Head of caudate nucleus (tissue), 42 donors: ENCODE measurements at regions not wholly inside any gene's neighbourhood (a gene's known extent, or its start where the extent isn't known, plus 50 kb on each side); places are given as distances from the start of the nearest gene placed in this dataset.
A peak's percentile ranks its signal among the peaks of the same experiment; 100 is the strongest.

Experiments
- DNase-seq, 42 donors: peaks; one replicate each; pipeline versions ENCODE4 v3.0.0 to v3.0.0-alpha.2; 2020 to 2021; ENCODE audit warnings: mixed read lengths in 7 of 42
- intact Hi-C: fragments of 100-400 bp; cut with DNase I; formaldehyde crosslinking; loops from one replicate; pipeline ENCODE4 v1.15.0; 2022

DNA sequence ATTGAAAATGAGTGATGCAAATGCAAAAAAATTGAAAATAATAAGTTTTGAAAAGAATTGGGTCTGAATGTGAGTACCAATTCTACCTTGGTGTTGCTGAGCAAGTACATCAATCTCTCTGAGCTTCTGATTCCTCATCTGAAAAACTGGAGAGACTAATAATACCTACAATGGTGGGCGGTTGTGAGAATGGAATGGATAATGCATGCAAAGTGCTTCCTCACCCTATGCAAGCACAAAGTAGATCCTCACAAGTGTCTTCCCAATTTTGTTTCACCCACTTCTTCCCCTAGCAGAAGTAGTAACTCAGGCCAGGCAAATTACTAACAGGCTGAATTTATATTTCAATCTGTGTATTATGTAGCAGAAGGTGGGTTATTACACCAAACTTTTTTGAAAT lies 191.7 kb upstream of the PIK3C3 start:
- intact Hi-C loops: no loop called here
- DNase-seq: peak in 11 of 42 donors; percentile 16 to 75 (median 31)

GRCh38 chr18:41761333-41762018 lies 193.6 kb upstream of the PIK3C3 start:
- no peak for DNase-seq
- intact Hi-C loops: no loop called here

GRCh38 chr18:41758534-41758933 lies 196.5 kb upstream of the PIK3C3 start:
- intact Hi-C loops: no loop called here
- no peak for DNase-seq

DNA sequence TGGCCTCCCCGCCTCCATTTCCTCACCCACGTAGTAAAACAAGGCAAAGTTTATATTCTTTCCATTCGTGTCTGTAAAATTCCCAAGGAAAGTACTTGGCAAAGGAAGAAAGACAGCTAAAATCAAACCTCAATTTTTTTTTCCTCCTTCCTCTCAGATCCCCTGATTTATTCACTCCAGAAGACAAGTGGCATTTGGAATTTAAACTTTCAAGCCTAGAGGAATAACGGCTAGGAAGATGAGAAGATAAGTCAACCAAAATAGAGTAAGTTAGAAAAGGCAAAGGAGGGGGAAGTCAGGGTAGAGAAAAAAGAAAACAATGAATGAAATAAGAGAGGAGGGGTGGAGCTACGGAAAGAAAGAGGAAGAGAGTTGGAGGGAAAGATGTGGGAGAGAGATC lies 198.9 kb upstream of the PIK3C3 start:
- DNase-seq: no peak
- intact Hi-C loops: no loop called here

DNA sequence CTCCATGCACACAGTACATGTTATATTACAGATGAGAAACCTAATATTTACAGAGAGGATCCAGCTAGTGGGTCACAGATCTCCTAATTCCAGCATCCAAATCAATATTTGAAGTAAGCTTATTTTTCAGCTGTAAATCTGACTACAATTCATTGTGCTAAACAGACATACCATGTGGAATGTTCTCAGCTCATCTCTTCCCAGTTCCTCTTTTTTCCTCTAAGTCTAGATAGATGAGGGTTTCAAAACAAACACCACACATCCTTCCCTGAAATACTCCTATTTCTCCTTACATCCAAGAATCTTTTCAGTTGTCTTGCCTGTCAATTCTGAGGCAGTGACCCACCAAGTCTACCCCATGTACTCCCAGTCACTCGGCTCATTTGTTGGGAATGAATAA lies 200.7 kb upstream of the PIK3C3 start:
- intact Hi-C loops: no loop called here

GRCh38 chr18:41753826-41754225 lies 201.2 kb upstream of the PIK3C3 start:
- DNase-seq: no peak
- intact Hi-C loops: no loop called here

More for the DNA sequence above, 200.7 kb upstream of the PIK3C3 start:
- no peak for DNase-seq

GRCh38 chr18:41752826-41753225 lies 202.2 kb upstream of the PIK3C3 start:
- no peak for DNase-seq
- intact Hi-C loops: no loop called here

- intact Hi-C loops: no loop called here
Measured at GRCh38 chr18:41751652-41752051, 203.4 kb upstream of the PIK3C3 start.

GRCh38 chr18:41751161-41751560 lies 203.9 kb upstream of the PIK3C3 start:
- intact Hi-C loops: no loop called here
- no peak for DNase-seq

More at GRCh38 chr18:41751652-41752051, 203.4 kb upstream of the PIK3C3 start:
- no peak for DNase-seq

- intact Hi-C loops: no loop called here
- DNase-seq: no peak
Measured at GRCh38 chr18:41747723-41748242, 207.3 kb upstream of the PIK3C3 start.

GRCh38 chr18:41745166-41746049 lies 209.6 kb upstream of the PIK3C3 start:
- intact Hi-C loops: no loop called here
- DNase-seq: peak in 41 of 42 donors; percentile 39 to 83 (median 64)

GRCh38 chr18:41744421-41745030 lies 210.5 kb upstream of the PIK3C3 start:
- no peak for DNase-seq
- intact Hi-C loops: no loop called here

DNA sequence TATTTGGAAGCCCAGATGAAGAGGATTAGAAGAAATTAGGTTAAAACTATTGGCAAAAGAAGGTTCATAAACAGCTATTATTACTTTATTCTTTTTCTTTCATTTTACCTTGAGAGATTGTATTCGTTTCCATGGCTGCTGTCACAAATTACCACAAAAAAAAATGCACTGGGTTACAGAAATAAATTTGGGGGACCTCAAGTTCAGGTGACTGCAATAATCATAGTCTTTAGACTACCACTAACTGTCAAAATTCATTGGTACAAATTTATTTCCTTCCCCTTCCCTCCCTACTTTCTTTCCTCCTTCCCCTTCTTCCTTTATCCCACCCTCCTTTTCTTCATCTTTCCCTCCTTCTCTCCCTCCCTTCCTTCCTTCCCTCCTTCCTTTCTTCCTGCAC lies 217.8 kb upstream of the PIK3C3 start:
- DNase-seq: no peak
- intact Hi-C loops: no loop called here

DNA sequence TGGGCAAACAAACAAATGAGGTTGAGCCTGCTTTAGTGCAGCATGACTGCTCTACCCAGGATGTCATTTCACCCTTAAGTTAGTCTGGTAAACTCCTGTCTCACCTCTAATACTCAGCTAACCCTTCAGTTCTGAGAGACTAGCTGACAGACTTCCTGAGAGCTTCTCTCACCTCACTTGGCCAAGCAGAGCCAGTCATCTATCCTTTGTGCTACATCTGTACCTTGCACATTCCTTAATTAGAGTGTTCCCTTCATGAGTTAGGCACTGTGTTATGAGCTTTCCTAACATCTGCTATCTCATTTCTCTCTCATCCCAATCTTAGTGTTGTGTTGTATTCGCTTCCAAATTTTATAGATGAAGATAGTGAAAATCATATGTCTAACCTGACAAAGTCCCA lies 220.1 kb upstream of the PIK3C3 start:
- intact Hi-C loops: no loop called here
- DNase-seq: no peak

- no peak for DNase-seq
- intact Hi-C loops: no loop called here
Measured at GRCh38 chr18:41732356-41732755, 222.7 kb upstream of the PIK3C3 start.

GRCh38 chr18:41731884-41732283 lies 223.2 kb upstream of the PIK3C3 start:
- intact Hi-C loops: no loop called here
- no peak for DNase-seq

DNA sequence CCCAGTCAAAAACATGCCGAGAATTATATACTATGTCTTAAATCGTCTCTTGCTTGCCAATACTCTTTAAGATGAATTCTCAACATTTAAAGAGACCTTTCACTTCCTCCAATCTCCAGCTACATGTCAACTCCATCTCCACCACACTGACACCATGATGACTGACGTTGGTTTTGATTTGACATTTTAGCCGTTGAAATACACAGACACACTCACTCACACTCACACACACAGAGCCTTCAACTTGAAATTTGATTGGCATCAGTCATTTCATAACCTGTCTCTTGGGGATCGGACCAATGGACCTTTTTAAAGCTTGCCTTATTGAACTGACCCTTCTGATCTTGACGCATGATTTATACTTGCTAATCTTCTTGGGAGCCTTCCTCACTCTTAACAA lies 230.8 kb upstream of the PIK3C3 start:
- intact Hi-C loops: no loop called here
- DNase-seq: no peak

DNA sequence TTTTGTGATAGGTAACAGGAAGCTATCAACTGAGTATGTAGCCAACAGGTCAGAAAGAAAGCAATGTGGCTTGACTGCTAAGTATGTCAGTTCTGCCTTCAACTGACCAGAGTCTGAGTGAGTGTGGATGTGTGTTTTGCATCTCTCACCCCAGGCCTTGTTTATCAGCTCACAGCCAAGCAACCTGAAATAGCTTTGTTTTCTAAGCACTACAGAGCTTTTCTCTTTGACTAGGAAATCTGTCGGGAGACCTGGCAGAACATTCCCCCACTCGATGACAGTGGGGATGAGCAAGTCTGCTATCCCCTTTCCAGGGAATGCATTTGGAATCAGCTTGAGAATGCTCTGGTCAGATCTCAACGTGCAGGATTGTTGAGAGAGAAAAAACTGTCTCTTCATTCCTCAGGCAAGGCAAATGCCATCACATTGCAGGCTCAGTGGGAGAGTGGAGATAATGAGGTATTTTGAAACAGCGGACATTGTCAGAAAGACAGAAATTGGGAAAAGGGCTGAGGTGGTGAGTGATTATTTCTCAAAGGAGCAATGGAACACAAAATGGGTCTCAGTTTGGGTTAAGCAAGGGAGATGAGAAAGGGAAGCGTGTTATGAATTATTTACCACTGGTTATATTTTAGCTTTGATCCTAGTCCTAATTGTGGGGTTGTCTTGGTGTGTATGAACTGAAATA lies 233.8 kb upstream of the PIK3C3 start:
- intact Hi-C loops: no loop called here
- no peak for DNase-seq

DNA sequence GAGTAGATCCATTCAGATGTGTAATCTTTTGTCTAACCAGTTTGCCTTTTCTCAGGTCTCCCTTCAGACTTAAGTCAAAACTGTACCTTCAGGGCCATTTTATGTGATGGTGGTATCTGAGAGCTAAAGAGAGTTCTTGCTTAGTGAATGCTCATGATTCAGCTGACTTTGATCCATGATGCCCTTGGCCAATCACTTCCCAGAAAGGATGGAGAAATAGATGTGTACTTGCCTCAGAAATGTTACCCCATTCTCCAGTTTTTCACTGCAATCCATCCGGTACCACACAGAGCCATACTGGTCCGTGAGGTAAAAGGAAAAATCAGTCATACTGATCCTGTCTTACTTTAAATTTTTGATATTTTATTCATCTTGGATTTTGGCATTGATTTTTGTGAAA lies 234.8 kb upstream of the PIK3C3 start:
- intact Hi-C loops: no loop called here
- DNase-seq: no peak
